ENCODE measurements at regions not wholly inside any gene's neighbourhood (a gene's known extent, or its start where the extent isn't known, plus 50 kb on each side); places are given as distances from the start of the nearest gene placed in this dataset.

DNA sequence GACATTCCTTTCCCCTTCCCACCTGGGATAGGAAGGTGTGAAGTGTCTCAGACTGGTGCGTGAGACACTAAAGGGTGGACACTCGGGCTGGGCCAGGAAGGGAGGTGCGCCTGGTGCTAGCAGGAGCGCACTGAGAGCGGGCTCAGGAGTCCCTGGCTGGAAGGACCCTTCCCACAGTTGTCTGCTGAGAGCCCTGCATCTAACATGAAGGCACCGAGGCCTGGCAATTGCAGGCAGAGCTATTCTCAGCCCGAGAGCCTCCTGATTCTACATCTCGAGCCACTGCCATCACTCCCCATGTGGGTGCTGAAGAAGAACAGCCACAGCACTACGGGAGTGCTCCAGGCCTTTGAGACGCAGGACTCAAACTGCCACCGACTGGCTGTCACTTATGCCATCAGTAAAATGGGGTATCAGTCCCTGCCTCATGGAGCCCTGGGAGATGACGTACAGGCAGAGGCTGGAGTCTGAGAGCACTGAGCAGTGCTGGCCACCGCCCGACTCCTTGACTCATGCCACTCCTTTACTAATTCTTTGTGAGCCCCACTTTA, 159.4 kb downstream of the KLF13 start (continued):
- no peak for TF ChIP-seq CREB1 (IDR thresholded peaks at IDR 0.05; ENCODE audit: low read depth)
- TF ChIP-seq, protein P1, sequence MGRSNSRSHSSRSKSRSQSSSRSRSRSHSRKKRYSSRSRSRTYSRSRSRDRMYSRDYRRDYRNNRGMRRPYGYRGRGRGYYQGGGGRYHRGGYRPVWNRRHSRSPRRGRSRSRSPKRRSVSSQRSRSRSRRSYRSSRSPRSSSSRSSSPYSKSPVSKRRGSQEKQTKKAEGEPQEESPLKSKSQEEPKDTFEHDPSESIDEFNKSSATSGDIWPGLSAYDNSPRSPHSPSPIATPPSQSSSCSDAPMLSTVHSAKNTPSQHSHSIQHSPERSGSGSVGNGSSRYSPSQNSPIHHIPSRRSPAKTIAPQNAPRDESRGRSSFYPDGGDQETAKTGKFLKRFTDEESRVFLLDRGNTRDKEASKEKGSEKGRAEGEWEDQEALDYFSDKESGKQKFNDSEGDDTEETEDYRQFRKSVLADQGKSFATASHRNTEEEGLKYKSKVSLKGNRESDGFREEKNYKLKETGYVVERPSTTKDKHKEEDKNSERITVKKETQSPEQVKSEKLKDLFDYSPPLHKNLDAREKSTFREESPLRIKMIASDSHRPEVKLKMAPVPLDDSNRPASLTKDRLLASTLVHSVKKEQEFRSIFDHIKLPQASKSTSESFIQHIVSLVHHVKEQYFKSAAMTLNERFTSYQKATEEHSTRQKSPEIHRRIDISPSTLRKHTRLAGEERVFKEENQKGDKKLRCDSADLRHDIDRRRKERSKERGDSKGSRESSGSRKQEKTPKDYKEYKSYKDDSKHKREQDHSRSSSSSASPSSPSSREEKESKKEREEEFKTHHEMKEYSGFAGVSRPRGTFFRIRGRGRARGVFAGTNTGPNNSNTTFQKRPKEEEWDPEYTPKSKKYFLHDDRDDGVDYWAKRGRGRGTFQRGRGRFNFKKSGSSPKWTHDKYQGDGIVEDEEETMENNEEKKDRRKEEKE (IDR thresholded peaks at IDR 0.05) = no peak
- TF ChIP-seq, protein P2, sequence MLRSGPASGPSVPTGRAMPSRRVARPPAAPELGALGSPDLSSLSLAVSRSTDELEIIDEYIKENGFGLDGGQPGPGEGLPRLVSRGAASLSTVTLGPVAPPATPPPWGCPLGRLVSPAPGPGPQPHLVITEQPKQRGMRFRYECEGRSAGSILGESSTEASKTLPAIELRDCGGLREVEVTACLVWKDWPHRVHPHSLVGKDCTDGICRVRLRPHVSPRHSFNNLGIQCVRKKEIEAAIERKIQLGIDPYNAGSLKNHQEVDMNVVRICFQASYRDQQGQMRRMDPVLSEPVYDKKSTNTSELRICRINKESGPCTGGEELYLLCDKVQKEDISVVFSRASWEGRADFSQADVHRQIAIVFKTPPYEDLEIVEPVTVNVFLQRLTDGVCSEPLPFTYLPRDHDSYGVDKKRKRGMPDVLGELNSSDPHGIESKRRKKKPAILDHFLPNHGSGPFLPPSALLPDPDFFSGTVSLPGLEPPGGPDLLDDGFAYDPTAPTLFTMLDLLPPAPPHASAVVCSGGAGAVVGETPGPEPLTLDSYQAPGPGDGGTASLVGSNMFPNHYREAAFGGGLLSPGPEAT (IDR thresholded peaks at IDR 0.05; ENCODE audit: low read depth) = no peak
- TF ChIP-seq, protein P3, sequence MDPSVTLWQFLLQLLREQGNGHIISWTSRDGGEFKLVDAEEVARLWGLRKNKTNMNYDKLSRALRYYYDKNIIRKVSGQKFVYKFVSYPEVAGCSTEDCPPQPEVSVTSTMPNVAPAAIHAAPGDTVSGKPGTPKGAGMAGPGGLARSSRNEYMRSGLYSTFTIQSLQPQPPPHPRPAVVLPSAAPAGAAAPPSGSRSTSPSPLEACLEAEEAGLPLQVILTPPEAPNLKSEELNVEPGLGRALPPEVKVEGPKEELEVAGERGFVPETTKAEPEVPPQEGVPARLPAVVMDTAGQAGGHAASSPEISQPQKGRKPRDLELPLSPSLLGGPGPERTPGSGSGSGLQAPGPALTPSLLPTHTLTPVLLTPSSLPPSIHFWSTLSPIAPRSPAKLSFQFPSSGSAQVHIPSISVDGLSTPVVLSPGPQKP (IDR thresholded peaks at IDR 0.05; ENCODE audit: low read depth, low read length) = no peak

DNA sequence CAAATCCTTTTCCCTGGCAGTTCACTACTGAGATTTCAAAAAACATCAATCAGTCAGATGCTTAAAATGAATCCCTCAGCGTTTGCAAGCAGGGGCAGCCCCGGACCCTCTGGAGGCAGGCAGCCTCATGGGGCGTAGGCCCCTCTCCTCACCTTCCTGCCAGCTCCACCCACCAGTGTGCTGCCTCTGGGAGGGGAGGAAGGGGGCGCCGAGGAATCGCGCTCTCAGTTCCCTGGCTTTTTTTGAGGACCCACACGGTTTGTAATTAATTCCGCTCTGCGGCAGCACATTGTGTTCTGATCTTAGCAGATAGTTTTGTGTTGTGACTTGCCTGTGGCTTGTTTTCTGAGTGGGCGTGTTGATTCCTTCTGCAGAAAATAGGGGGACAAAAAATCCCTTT, 159.9 kb downstream of the KLF13 start:
- ChIA-PET RAD21 (ENCODE audit: unreplicated experiment) (interaction anchor here (1.4 to 6.4 kb wide), 7 partner anchors 12 to 284 kb away, joined by 4 to 213 read pairs (median 41); no protein-coding TSS in a partner anchor), SMC1A (ENCODE audit: uncharacterized antibody, unreplicated experiment) (interaction anchor here (2.3 to 6.4 kb wide), 6 partner anchors 12 to 285 kb away, joined by 9 to 166 read pairs (median 40); no protein-coding TSS in a partner anchor), CTCF (interaction anchor here (0.5 to 6.3 kb wide), 8 partner anchors 12 to 607 kb away, joined by 3 to 336 read pairs (median 40); no protein-coding TSS in a partner anchor), POLR2A (interaction anchor here (0.7 kb wide), 1 partner anchor 46 kb away, joined by 4 read pairs; no protein-coding TSS in a partner anchor)
- DNase-seq (ENCODE audit: low read depth, low spot score) = no peak
- FAIRE-seq = no peak
- 51% methylated on average over 11 of the region's 11 CpGs for WGBS (ENCODE audit: insufficient coverage, insufficient replicate concordance, low lambda C conversion rate, missing lambda C conversion rate)
- H4K20me1 ChIP-seq (ENCODE audit: control insufficient read depth, insufficient read depth) = no peaks in the 10 kb centered on the region
- intact Hi-C loops (cut with micrococcal nuclease; ENCODE audit: unreplicated experiment) = loop anchor here (5.0 to 10.0 kb wide), 2 partner anchors 359 to 502 kb away; no protein-coding TSS in a partner anchor
- H3K27ac ChIP-seq (ENCODE audit: control insufficient read depth, insufficient read depth) = no peak overlapping the region
- peaks cover 5% of the 10 kb centered on the region for H3K9me3 ChIP-seq (replicated peaks; ENCODE audit: control insufficient read depth, insufficient read depth, low read length)
- no peak for ATAC-seq
- H3K36me3 ChIP-seq (ENCODE audit: control insufficient read depth in 2 of 2, insufficient read depth in 2 of 2, low read length in 1 of 2) = no peaks in the 10 kb centered on the region
- H3K4me1 ChIP-seq (ENCODE audit: control insufficient read depth, insufficient read depth, low read length) = peaks cover 18% of the 10 kb centered on the region
- H3K4me3 ChIP-seq = no peak overlapping the region
- H2AFZ ChIP-seq (ENCODE audit: control insufficient read depth, low read depth, low read length) = no peak overlapping the region
- no TSS peak for BruUV-seq (replicated peaks)
- no peak overlapping the region for H3K4me2 ChIP-seq (ENCODE audit: control insufficient read depth, insufficient read depth)
- H3K27me3 ChIP-seq (replicated peaks in 1 of 2; ENCODE audit: control insufficient read depth in 2 of 2, insufficient read depth in 2 of 2, low read length in 1 of 2) = no peaks in the 10 kb centered on the region; a peak in 2 of 4 replicates
- in situ Hi-C loops (cut with MboI) = loop anchor here (5.0 kb wide), 3 partner anchors 49 to 284 kb away; no protein-coding TSS in a partner anchor
- H3K9ac ChIP-seq (ENCODE audit: control insufficient read depth, insufficient read depth, low read length) = no peak overlapping the region
- H3K79me2 ChIP-seq (ENCODE audit: control insufficient read depth, insufficient read depth, low read length) = no peaks in the 10 kb centered on the region
- no peak for TF ChIP-seq ATF7 (IDR thresholded peaks at IDR 0.05; ENCODE audit: low read depth)
- TF ChIP-seq DPF2 (IDR thresholded peaks at IDR 0.05) = no peak
- TF ChIP-seq STAT3 (IDR thresholded peaks at IDR 0.05; ENCODE audit: low read depth, low read length) = no peak
- no peak for TF ChIP-seq MTA3 (IDR thresholded peaks at IDR 0.05; ENCODE audit: borderline replicate concordance, low read length)
- no peak for TF ChIP-seq MEF2B (IDR thresholded peaks at IDR 0.05; ENCODE audit: partially characterized antibody, poor library complexity, severe bottlenecking)
- TF ChIP-seq LARP7 (IDR thresholded peaks at IDR 0.05) = no peak
- TF ChIP-seq NFYA (IDR thresholded peaks at IDR 0.05; ENCODE audit: borderline replicate concordance, low read depth, low read length) = no peak
- no peak for TF ChIP-seq HDAC6 (IDR thresholded peaks at IDR 0.05; ENCODE audit: unreplicated experiment)
- TF ChIP-seq, protein P4, sequence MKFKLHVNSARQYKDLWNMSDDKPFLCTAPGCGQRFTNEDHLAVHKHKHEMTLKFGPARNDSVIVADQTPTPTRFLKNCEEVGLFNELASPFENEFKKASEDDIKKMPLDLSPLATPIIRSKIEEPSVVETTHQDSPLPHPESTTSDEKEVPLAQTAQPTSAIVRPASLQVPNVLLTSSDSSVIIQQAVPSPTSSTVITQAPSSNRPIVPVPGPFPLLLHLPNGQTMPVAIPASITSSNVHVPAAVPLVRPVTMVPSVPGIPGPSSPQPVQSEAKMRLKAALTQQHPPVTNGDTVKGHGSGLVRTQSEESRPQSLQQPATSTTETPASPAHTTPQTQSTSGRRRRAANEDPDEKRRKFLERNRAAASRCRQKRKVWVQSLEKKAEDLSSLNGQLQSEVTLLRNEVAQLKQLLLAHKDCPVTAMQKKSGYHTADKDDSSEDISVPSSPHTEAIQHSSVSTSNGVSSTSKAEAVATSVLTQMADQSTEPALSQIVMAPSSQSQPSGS (IDR thresholded peaks at IDR 0.05; ENCODE audit: low read length) = no peak

Measured in GM12878 (cell line).